ENCODE measurements at regions not wholly inside any gene's neighbourhood (a gene's known extent, or its start where the extent isn't known, plus 50 kb on each side); places are given as distances from the start of the nearest gene placed in this dataset.
"Not testable (repeated sequence)": the region's sequence is repeated elsewhere in the genome, so short reads cannot be mapped to it uniquely, and the experiment has no call there.

DNA sequence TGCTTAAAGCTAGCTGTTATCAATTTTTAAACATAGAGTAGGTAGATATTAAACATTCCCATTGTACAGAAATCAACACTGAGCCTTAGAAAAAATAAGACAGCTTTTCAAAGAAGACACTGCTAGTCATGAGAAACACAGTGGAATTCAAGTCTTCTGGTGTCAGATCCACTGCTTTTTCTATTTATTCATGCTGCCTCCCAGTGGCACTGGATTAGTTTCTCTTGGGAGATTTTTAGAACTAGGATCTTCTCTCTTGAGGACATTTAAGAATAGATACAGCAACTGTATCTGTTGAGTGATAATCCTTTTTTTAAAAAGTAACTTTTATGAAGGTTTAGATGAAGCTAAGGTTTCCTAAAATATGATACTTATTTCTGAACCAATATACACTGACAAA is 1635.4 kb upstream of the C9orf72 start:
- DNase-seq: no peak

DNA sequence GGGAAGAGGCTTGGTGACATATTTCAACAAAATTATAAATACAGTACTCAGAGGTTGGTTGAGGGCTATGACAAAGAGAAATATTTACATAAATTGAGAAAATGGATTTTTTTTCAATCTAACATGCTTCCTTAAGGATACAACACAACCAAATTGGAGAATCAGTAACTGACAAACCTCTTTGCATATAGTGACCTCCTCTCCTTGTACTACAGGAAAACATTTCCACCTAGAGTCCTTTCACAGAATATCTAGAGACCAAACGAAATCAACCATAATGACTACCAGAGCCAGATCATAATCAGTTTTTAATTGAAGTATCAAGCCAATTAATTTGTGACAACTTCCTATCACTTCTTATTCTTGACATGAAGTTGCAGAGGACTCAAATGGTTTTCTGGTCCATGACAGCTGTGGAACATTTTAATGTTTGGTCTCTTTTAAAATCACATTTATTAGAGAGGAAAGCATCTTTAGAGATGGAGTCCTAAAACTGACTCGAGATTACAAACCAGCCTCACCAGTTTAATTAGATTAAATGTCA is 1636.5 kb upstream of the C9orf72 start:
- no peak for DNase-seq

GRCh38 chr9:29211003-29211579 is 1637.8 kb upstream of the C9orf72 start:
- no peak for DNase-seq

DNA sequence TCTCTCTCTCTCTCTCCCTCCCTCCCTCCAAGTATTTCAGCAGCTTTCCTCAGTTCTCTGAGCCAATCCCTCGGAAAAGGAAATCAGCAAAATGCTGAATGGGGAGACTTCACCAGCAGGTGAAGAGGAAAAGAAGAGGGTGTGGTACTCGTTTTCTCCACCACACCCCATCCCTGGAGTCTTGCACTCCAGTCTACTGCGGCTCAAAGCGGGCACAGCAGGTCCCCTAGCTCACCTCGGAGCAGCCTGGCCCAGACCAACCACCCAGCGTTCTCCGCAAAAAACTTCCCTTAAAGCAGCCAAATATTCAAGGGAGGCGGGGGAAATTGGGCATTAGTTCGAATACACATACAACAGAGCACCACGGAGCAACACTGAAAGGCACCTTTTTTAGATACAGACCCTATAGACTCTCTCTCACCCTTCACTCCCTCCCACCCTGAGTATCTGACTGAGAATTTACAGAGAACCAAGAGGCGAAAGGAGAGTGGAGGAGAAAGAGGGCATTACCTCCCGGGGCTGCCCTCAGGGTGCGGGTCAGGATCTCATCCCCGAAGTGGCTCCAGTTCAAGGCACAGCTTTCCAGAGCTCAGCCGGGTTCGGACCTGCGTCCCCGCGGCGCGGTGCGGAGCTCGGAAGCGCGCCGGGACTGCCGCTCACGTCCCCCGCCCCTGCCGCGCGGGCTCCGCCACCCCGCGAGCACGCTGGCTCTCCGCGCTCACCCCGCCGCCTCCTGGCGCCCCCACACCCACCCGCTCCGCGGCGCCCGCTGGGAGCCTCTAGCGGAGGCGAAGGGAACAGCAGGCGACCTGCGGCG is 1638.5 kb upstream of the C9orf72 start:
- peak; percentile 37 for DNase-seq

GRCh38 chr9:29212397-29213387 is 1639.4 kb upstream of the C9orf72 start:
- DNase-seq: no peak

- no peak for DNase-seq
Measured at GRCh38 chr9:29213417-29214153, 1640.3 kb upstream of the C9orf72 start, which contains the start of gene LINGO2. Gene LINGO2, minus strand, starts transcription at chr9:29213601.

DNA sequence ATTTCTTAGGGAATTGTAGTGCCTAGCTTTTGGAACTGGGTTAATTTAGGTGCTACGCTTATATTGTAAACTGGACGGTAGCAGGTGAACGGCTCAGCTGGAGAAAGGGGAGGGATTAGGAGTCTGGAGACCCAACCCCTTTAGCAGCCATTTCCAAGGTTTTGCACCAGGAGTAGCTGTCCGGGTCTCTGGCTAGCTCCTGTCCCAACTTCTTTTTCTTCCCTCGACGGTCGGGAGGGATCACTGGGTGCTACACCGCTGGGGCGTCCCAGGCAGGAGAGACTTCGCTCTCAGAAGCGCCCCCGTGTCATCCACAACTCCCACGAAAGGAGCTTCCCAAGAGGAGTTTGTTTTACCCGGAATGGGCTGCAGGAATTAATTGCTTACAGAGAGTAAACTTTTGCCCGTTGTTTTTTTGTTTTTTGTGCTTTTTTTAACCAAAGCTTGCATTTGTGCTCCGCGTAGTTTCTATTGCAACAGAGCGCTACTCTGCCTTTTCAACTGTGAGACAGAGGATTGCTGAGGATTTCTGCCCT is 1640.9 kb upstream of the C9orf72 start:
- no peak for DNase-seq

DNA sequence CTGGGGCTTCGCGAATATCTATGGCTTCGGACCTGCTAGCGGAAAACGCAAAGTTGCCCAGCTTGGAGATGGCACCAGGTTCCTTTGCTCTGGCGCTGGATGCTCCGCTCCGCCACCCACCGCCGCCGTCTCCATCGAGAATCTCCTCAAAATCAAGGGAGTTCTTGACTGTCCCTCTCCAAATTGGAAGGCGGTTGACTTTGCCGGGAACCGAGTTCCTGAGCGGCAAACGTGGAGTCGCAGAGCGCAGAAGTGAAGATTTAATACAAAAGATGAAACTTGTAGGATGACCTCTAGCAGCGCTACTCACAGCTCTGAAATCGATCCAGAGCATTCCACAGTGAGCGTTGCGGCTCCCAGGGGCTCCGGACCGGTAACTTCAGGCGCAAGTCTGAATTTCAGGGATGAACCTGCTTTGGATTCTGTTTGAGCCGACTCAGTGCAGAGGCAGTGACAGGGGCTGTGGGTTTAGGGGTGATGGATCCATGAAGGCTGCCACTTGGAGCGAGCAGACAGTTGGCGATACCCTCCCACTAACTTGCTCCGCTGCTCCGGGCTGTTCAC is 1641.5 kb upstream of the C9orf72 start:
- no peak for DNase-seq

DNA sequence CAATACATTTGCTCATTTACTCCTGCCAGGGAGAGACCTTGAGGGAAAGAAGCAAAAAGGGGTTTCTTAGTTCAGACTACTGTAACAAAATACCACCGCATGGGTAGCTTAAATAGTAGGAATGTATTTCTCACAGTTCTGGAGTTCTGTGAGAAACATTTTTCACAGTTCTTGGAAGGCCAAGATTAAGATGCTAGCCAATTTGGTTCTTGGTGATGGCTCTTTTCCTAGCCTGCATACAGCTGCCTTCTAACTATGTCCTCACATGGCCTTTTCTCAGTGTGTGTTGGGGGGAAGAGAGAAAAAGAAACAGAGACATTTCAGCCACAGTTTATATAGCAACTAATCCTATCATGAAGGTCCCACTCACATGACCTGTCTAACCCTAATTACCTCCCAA is 1644.7 kb upstream of the C9orf72 start:
- no peak for DNase-seq

GRCh38 chr9:29220596-29221251 is 1647.4 kb upstream of the C9orf72 start:
- DNase-seq: no peak

DNA sequence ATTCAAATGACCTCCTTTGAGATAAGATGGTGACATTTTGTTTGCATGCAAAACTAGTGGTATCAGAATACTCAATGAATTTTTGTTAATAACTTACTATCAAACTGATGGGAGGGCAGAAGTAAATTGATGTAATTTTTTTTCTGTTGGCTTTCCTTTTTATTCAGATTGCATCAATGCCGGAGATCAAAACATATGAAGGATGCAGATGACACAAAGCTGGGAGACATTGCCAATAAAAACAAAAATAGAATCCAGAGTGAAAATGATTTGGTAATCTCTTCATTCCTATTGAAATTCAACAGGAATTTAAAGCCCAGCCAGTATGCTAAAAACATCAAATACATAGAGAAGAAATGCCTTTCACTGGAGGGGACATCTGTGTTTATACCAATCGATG is 1655.3 kb upstream of the C9orf72 start:
- no peak for DNase-seq

GRCh38 chr9:29230931-29231330 is 1657.7 kb upstream of the C9orf72 start:
- DNase-seq: no peak

DNA sequence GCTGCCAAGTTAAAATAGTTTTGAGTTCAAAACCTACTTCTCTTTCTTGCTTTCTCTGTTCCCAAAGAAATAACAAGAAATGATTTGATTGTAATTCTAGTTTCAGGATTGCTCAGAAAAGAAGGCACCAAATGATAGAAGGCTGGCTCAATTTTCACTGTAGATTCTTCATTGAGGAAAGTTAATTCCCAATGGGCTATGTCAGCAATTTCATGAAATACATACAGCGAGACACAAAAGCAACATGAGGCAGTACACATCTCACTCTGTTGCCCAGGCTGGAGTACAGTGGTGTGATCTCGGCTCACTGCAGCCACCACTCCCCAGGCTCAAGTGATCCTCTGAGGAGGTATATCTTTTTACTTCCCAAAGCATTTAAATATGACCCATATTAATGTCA is 1659.9 kb upstream of the C9orf72 start:
- no peak for DNase-seq

DNA sequence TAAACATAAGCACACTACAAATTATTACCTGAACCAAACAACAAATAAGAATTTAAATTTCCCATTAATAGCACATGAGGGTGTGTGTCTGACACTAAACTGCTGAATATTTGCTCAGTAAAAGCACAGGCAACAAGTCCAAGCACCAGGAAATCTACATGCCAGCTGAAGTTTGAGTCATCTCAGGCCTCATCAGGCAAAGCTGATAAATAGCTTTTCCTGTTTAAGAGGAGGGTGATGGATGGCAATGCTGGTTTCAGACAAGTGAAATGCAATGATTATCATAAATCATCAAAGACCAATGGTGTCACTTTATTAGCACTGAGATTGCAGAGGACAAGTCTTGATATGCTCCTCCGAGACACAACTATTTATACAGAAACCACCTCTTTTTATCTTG is 1668.0 kb upstream of the C9orf72 start:
- no peak for DNase-seq

DNA sequence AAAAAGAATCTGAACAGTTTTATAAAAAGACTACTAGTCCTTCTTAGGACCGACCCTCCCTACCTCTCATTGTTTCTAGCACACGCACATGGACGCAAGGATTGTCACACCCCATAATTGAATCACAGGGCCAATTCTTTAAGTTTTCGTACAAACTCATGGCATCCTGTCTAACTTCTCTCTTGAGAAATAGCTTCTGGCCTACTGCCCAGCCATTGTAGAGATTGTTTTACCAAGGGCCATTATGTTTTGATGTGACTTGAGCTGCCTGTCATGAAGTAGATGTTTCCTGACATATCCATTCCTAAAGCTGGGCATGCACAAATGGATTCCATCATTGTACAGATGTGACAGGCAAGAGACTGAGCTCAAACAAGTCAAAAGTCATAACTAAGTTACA is 1672.1 kb upstream of the C9orf72 start:
- DNase-seq: no peak

GRCh38 chr9:29270400-29270799 is 1697.1 kb upstream of the C9orf72 start:
- not testable (repeated sequence) for DNase-seq

- no peak for DNase-seq
Measured at GRCh38 chr9:29282121-29282520, 1708.8 kb upstream of the C9orf72 start.

DNA sequence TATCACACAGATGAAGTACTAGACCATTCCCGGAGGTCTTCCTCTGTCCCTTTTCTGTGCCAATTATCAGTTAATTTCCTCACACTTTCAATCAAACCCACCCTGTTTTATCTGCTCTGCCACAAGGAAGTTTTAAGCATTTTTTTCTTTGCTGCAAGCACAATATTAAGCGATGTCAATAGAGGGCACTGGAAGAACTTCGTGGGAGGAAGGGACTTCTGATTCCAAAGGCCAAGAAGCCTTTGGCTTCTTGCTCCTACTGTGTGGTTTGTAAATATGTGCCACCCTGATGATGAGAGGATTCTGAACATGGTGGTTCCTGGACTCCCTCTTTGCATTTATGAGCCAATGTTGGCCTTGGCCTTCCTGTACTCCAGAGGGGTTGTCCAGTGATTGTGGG is 1712.5 kb upstream of the C9orf72 start:
- no peak for DNase-seq

DNA sequence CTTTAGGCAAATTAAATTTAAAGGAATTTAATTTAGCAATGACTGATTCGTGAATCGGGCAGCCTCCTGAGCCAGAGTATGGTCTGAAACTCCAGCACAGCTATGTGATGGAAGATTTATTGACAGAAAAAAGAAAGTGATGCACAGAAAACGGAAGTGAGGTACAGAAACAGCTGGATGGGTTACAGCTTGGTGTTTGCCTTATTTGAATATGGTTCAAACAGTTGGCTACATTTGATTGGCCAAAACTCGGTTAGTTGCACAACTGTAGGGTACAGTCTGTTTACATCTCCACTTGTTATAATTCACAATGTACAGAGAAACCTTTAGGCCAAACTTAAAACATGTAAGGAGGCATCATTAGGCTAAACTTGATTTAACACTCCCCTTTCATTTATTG is 1716.1 kb upstream of the C9orf72 start:
- DNase-seq: no peak

- DNase-seq: no peak
Measured at GRCh38 chr9:29290516-29290915, 1717.2 kb upstream of the C9orf72 start.

- DNase-seq: no peak
Measured at GRCh38 chr9:29297592-29297991, 1724.3 kb upstream of the C9orf72 start.
